GM18519 (cell line): ENCODE measurements at regions not wholly inside any gene's neighbourhood (a gene's known extent, or its start where the extent isn't known, plus 50 kb on each side); places are given as distances from the start of the nearest gene placed in this dataset.

Source experiments
- ATAC-seq: cut with Tn5 transposase; IDR thresholded peaks from one replicate; pipeline ENCODE4 v1.9.1; 2021; ENCODE audit warnings: mild to moderate bottlenecking, moderate library complexity; ENCODE audit not compliant: unreplicated experiment, low FRiP score

DNA sequence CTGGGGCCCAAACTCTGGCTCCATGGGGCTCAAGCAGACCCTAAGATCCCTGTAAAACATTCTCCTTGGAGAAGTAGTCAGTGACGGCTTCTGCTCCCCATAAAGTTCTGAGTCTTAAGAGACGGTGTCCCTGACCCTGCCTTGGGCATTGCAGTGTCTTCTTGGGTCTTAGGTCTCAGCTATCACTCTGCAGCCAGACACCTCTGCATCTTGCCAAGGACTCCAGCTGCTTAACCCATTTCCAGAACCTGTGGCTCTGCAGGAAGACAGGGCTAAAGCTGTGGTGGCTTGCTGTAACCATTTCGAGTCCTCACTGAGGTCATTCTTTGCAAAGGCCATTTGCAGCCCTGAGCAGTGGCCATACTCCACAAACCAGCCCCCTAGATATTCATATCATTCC lies 337.1 kb upstream of the ZMIZ1 start:
- ATAC-seq: no peak

DNA sequence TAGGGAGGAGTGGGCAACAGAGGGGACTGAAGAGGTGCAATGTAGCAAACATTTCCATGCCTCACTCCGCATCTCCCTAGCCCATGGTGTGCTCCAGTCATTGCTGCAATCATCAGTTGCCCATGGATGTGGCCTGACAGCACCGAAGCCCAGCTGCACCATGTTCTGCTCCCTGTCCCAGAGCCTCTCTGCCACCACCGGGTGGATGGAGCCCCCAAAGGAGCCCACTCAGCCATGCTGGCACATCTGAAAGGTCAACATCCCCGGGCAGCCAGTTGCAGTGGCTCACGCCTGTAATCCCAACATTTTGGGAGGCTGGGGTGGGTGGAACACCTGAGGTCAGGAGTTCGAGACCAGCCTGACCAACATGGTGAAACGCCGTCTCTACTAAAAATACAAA lies 336.4 kb upstream of the ZMIZ1 start:
- no peak for ATAC-seq

DNA sequence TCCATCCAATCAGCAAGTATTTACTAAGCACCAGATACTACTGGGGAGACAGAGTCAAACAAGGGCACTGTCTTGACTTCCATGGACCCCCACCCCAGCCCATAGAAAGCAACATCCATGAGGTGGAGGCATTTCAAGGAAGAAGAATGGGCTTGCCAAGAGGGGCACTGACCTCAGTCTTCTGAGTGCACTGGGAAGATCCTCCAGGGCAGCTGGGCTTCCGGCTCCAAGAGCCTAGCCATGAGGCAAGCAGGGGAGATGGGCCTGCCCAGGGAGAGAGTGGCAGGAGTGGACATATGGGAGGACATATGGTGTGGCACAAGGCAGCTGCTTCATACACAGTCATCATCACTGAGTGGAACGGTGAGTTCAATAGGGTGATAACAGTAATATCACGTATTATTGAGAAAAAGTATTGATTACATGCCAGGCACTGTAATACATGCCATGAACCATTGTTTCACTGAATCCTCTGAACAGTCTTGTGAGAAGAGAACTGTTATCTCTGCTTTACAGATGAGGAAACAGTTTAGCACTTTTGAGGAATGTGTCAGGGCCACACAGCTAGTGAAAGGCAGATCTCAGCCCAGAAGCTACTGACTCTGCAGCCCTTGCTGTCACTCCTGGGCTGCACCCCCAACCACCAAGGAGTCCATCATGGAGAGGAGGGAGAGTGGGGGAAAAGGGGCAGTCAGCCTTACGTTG lies 331.7 kb upstream of the ZMIZ1 start:
- no peak for ATAC-seq

DNA sequence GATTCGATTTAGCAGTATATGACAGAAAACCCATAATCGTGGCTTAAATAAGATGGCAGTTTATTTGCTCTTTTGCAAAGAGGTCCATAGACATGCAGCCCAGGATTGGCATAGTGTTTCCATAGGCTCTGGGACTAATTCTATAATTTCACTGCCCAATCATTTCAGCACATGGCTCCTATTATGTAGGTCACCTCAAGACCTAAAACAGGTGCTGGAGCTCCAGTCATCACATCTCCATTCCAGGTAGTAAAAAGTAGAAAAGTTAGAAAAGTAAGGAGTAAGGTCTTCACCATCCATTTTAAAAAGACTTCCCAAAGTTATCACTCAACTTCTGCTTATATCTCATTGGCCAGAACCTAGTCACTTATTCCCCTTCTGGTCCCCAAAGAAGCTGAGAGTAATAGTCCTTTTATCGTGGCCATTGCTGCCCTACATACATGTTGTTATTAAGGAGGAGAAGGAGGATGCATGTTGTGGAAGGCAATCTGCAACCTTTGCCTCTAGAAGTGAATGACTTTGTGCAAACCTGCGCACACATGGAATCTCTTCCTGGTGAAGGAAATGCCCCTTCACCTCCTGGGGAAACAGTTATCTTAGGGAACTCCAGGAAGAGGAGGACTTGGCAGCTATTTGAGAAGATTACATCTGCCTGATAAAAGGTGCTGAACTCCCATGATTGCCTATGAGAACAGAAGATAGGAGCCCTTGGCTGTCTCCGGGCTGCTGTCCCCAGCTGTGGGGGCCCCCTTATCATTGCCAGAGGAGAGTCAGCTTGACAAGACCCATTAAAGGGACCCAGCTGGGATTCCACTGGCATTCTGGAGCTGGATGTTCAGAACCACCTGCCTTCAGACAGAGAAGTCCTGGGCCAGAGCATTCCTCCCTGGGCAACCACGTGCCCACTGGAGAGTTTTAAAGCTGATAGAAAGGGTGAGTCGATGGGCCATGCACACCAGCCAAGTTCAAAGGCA lies 330.6 kb upstream of the ZMIZ1 start:
- no peak for ATAC-seq

DNA sequence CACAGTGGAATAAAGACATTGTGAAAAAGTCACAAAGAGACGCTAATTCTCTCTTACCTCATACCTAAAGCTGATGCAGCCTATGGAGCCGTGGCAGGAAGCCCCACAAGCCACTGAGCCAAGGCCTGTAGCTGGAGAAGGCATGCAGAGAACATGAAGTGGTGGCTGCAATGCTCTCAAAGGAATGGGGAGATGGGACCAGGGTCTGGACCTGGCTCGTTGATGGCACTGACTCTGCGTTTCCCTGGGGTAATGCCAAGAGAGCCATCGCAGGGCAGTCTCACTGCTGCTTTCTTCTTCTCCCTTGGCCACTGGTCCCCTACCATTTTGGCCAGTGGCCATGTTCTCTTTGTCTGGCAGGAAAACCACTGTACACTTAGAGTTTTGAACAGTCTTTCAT lies 329.9 kb upstream of the ZMIZ1 start:
- no peak for ATAC-seq

DNA sequence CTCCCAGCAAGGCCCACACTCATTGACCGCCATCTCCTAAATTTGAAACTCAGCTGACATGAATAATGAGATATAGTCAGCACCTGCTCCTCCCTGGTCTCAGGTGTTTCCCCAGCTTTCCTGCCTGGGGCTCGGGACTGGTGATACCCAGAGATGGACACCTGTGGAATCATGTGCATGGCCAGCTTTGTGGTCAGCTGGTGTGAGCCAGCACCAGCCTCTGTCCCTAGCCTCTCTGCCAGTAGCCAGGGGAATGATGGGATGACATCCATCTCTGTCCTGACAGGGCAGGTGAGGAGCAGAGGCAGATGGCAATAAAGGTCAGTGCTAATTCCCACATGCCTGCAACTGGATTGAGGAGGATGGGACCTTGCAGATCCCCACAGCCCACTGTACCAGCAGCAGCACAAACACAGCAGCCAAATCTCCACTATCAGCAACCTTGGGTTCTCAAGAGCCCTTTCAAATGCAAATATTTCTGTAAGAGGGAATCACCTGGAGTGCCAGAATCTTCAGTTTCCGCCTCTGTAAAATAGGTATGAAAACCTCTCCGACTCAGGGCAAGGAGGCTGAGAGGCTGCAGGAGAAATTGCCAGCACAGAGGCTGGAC lies 329.2 kb upstream of the ZMIZ1 start:
- ATAC-seq: no peak

DNA sequence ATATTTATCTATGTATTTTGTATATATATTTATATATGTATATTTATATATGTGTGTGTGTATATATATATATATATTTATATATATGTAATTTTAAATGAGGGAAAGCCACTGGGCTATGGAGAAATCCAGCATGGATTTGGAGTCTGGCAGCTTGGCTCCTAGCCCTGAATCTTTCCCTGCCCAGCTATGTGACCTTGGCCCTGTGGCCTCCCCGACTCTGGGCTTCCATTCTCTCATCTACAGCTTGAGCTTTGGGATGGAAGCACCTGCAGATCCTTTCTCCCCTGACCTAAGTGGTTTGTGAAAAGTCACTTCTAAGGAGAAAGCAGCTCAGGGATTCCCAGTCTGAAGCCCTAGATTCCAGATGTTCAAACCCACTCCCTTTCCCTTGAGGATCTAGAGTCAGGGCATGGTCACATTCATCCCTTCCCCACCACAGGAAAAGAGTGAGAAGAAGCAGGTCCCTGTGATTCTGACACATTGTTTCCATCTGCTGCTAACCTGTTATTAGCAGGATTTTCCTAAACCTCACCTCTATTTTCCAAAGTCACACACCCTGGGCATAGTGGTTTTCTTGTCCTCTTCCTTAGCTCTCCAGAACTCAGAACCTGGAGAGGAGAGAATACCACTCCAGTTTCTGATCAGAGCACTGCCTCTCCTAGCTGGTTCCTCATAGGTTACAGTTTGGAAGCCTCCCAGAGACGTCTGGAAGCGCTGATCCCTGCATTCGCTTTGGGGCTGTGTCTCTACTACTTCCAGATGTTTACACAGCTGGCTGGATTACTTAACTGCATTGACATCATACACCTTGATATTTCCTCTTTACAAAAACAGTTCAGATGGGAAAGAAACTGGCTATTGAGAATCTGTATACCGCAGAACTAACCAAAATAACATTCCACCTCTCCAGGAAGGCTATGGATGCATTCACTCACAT lies 327.5 kb upstream of the ZMIZ1 start:
- no peak for ATAC-seq

DNA sequence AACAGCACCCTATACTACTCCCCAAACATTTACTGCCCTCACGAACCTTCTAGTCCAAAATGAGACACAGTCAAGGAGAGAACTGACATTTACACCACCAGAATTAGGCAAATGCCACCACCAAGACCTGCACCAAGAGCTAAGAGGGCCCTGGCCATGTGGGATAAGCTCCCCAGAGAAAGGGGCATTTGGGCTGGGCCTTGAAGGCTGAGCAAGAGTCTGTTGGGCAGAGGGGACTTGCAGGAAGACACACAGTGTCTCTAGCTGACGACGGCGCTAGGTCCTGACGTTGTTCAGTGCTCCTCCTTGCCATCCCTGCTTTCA lies 326.4 kb upstream of the ZMIZ1 start:
- no peak for ATAC-seq

DNA sequence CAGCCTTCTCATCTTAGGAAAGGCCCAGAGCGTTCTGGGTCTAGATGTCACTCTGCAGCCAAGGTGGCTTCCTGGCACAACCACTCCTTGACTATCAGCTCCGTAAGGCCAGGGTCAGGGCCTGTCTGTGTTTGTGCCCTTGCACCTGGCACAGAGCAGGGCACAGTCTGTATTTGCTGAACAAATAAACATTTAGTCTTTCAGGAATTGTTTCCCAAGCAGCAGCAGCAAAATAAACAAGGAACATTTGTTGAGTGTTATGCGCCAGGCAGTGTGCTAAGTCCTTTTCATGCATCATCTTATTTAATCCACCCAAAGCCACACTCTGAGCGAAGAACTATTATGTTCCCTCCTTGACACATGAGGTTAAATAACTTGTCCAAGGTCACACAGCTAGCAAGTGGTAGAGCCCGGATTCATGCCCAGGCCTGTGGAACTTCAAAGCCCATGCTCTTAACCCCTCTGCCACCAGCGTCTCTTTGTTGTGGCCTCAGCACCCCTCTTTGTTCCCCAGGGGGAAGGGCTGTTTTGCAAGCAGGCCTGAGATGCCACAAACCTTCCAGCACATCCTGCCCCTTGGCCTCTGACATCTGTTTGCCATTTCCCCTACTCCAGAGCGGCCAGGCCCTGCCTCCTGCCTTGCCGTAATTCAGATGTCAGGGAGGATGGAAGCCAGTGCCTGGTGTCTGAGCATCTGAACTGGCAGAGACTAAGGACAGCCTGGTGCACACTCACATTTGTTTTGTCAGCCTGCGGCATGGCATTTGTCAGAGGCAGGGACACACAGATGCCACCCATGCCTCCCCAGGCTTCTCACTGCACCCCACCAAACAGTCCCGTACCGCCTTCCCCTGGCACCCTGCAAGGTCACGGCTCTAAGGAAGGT lies 325.8 kb upstream of the ZMIZ1 start:
- ATAC-seq: no peak

DNA sequence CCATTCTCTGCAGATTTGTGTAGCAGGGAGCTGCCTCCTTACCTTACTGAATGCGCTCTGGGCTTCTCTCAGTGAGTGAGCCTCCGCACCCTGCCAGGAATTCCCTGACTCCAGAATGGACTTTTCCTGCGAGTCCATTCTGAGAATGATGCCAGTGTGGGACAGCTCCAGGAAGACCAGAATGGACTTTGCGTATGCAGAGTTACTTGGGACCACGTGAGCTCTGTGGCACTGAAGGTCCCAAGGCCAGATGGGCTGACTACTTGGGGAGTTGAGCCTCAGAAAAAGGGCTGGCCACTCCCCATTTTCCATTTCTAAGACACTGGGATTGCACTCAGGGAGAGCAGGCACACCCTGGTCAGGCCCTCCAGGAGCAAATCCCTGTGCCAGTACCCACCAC lies 324.7 kb upstream of the ZMIZ1 start:
- no peak for ATAC-seq

DNA sequence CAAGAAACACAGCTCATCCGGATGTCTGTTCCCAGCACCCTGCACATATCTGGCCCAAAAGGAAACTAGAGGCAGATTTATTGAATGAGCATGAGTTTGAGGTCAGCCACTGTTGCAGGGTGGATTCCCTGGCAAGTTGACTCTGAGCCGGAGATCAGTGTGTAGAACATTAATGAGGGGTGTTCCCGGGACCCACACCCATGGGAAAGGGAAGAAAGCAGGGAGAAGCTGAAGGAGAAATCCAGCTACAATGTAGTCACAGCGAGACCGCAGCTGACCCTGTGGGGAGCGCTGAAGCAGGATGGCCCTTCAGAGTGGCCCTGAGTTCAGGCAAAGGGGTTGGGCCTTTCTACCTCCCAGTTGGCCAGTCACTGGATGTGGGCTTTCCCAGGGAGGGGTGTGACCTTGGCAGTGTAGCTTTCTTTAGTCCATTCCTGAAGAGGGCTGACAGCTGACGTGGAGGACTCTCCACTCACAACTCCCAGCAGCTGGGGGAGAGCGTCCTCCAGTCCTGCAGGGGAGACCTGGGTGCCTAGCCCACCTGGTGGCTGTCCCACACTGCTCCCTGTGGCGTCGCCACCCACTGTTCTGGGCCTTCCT lies 324.2 kb upstream of the ZMIZ1 start:
- no peak for ATAC-seq

DNA sequence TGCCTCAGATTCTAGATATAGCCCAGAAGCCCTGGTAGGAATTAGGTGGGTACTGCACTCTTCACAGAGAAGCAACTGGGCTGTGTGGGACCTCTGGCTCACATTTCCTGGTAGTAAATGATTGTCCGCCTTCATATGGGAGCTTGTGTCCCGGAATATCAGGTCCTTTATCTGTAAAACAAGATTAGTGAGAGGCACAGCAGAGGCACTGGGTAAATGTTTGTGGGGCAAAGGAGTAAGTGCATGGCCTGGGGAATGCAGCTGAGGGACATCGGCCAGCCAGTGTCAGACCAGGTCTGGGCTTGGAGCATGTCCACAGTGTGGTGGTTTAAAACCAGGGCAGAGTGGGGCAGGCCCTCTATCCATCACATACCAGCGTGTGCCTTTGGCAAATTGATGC lies 323.3 kb upstream of the ZMIZ1 start:
- no peak for ATAC-seq

DNA sequence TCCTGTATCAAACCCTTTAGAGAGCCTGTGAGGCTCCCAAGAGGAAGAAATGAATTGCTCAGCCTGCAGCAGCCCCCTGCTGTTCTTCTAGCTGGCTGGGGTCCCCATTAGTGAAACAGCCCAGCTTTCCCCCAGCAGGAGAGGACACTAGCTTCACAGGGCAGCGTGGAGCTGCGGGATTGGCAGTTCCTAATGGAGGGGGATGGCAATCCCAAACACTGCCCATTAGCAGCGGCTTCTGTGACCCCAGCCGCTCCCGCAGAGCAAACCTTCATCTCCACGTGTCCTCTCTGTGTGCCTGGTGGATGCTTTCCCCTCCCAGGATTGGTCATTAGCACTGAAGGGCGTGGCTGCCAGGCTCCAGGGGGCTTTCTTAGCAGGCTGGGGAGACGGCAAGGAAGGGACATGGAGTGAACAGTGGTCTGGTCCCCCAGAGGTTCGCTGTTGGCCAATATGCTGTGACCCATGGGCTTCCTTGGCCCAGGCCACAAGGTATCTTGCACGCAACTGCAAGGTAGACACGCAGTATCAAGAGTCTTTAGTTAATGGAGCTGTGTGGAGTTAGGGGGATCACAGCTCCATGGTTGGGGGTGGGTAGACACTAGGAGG lies 322.5 kb upstream of the ZMIZ1 start:
- ATAC-seq: no peak

DNA sequence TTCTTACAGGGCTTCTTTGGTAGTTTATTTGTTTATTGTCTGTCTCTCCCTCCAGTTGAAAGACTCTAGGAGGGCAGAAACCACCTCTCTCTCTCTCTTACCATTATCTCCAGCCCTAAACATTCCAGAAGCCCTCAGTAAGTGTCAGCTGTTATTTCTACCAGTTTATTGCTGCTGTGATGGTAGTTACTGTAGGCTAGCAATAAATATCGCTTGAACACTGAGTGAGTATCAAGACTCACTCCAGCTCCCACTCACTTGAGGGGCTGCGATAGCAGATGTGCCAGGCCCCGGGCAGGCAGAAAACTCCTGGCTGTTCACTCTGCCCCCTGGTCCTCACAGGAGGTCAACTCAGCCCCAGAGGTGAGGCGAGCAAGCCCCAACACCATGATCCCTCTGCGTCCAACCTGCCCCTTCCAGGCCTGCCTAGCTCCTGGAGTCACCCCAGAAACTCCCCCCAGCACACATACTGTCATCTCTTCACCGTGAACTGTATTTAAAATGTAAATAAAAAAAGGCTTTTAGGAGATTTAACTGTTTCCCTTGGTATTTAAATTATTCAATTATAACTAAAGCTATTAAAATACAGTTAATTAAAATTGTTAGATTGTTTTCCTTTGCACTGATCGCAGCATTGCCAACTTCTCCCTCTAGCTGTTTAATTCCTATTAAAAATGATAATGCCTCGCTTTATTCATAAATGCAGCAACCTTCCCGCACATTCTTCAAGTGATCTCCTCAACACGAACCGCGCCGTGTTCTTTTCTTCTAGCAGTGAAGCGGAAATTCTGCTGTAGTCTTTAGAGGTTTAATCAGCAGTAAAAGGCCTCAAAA lies 321.1 kb upstream of the ZMIZ1 start:
- no peak for ATAC-seq

DNA sequence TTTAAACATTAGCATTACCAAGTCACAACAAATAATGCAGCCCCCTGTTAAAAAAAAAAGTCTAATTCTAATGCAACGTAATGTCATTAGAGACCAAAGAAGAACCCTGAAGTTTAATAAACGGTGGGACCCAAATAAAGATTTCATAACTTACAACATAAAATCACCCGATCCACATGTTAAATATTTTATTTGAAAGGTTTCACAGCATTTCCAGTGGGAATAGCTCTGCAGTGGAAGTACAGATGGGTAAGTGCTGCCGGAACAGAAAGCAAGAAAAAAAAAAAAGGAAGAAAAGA lies 320.6 kb upstream of the ZMIZ1 start:
- ATAC-seq: no peak

DNA sequence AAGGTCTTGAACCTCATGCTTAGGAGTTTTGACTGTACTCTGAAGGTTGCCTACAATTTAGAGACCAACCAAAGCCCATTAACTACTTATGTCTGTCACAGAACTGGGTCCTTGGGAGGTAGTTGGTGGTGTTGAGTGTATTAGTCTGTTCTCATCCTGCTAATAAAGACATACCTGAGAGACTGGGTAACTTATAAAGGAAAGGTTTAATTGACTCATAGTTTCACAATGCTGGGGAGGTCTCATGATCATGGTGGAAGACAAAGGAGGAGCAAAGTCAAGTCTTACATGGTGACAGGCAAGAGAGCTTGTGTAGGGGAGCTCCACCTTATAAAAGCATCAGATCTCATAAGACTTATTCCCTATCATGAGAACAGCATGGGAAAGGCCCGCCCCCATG lies 319.6 kb upstream of the ZMIZ1 start:
- no peak for ATAC-seq

DNA sequence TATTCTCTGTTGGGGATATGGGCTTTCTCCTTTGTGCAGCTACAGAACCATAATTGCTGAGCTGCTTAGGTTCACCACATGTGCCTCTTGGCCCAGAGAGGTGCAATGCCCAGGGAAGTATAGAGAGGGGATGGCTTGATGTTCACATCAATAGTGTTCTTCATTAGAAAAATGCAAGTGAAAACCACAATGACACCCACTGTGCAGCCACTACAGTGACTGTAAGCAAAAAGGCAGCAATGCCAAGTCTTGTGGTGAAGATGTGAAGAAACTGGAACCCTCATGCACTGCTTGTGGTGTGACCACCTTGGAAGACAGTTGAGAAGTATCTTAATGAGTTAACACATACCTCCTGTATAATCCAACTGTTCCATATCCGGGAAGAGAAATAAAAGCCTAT lies 318.9 kb upstream of the ZMIZ1 start:
- ATAC-seq: no peak

DNA sequence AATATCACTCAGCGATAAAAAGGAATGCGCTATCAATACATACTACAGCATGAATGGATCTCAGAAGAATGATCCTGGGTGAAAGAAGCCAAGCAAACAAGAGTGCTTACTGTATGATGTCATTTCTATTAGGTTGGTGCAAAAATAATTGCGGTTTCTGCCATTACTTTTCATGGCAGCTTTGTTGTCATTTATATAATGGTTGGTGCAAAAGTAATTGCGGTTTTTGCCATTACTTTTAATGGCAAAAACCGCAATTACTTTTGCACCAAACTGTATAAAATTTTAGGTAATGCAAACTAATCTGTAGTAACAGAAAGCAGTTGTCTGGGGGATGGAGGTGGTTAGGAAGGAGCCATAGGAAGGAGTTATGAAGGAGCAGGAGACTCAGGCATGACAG lies 318.3 kb upstream of the ZMIZ1 start:
- no peak for ATAC-seq
